ENCODE measurements at regions not wholly inside any gene's neighbourhood (a gene's known extent, or its start where the extent isn't known, plus 50 kb on each side); places are given as distances from the start of the nearest gene placed in this dataset.

- H3K27ac ChIP-seq, result no peak overlapping the region
- no peaks in the 10 kb centered on the region for H3K9me3 ChIP-seq
- intact Hi-C loops (cut with DNase I), result no loop called here
Measured at GRCh38 chr1:219277304-219278105, 103.8 kb downstream of the LYPLAL1 start.

GRCh38 chr1:219276049-219276738 lies 102.5 kb downstream of the LYPLAL1 start:
- Histone ChIP-seq H3K4me3 (no peak overlapping the region), H3K27me3 (no peaks in the 10 kb centered on the region), H3K36me3 (no peaks in the 10 kb centered on the region), H3K9me3 (no peaks in the 10 kb centered on the region), H3K4me1 (no peaks in the 10 kb centered on the region), H3K27ac (no peak overlapping the region)
- ATAC-seq (no peak), DNase-seq (no peak)
- intact Hi-C loops (cut with DNase I), result no loop called here
- no peak for TF ChIP-seq CTCF (IDR thresholded peaks at IDR 0.05)

More at GRCh38 chr1:219277304-219278105, 103.8 kb downstream of the LYPLAL1 start:
- no peaks in the 10 kb centered on the region for H3K4me1 ChIP-seq
- no peaks in the 10 kb centered on the region for H3K36me3 ChIP-seq
- no peaks in the 10 kb centered on the region for H3K27me3 ChIP-seq
- no peak overlapping the region for H3K4me3 ChIP-seq
- ATAC-seq, result no peak
- no peak for DNase-seq
- no peak for TF ChIP-seq CTCF (IDR thresholded peaks at IDR 0.05)

GRCh38 chr1:219273088-219273686 lies 99.5 kb downstream of the LYPLAL1 start:
- DNase-seq (no peak), ATAC-seq (no peak)
- Histone ChIP-seq H3K27me3 (no peaks in the 10 kb centered on the region), H3K4me3 (no peak overlapping the region), H3K27ac (no peak overlapping the region), H3K36me3 (no peaks in the 10 kb centered on the region), H3K9me3 (no peaks in the 10 kb centered on the region), H3K4me1 (no peaks in the 10 kb centered on the region)
- TF ChIP-seq CTCF (IDR thresholded peaks at IDR 0.05), result no peak
- intact Hi-C loops (cut with DNase I), result no loop called here

- Histone ChIP-seq H3K27me3 (no peaks in the 10 kb centered on the region), H3K36me3 (no peaks in the 10 kb centered on the region), H3K27ac (no peak overlapping the region), H3K9me3 (no peaks in the 10 kb centered on the region), H3K4me3 (no peak overlapping the region), H3K4me1 (no peaks in the 10 kb centered on the region)
- ATAC-seq, result no peak
- intact Hi-C loops (cut with DNase I), result no loop called here
- no peak for DNase-seq
- TF ChIP-seq CTCF (IDR thresholded peaks at IDR 0.05), result no peak
Measured at GRCh38 chr1:219271818-219272535, 98.3 kb downstream of the LYPLAL1 start.

- H3K4me1 ChIP-seq, result no peaks in the 10 kb centered on the region
- ATAC-seq (no peak), DNase-seq (no peak)
- no peaks in the 10 kb centered on the region for H3K36me3 ChIP-seq
- no peaks in the 10 kb centered on the region for H3K9me3 ChIP-seq
- no peak overlapping the region for H3K27ac ChIP-seq
- intact Hi-C loops (cut with DNase I), result no loop called here
- no peak overlapping the region for H3K4me3 ChIP-seq
- H3K27me3 ChIP-seq, result no peaks in the 10 kb centered on the region
- TF ChIP-seq CTCF (IDR thresholded peaks at IDR 0.05), result no peak
Measured at GRCh38 chr1:219269171-219269570, 95.5 kb downstream of the LYPLAL1 start.

Measured in upper lobe of right lung (tissue), 1 donor.